Choroid plexus epithelial cell (primary cell): ENCODE measurements at regions not wholly inside any gene's neighbourhood (a gene's known extent, or its start where the extent isn't known, plus 50 kb on each side); places are given as distances from the start of the nearest gene placed in this dataset.

Experiments used
- DNase-seq: peaks from one replicate; pipeline ENCODE4 v3.0.0-alpha.2; 2010; ENCODE audit warnings: low read depth
- H3K4me3 ChIP-seq: 2 replicates; pipeline ENCODE4 v1.5.1; 2011; ENCODE audit warnings: low read depth, mild to moderate bottlenecking, control low read depth, low read length, moderate library complexity
- CTCF ChIP-seq: conservative IDR thresholded peaks from 2 replicates; pipeline ENCODE4 v1.5.1; 2011; ENCODE audit warnings: low read depth, mild to moderate bottlenecking, control low read depth, inconsistent platforms, low read length, moderate library complexity

GRCh38 chr10:62578301-62578700, 204.1 kb downstream of the ZNF365 start:
- no peak for TF ChIP-seq CTCF

GRCh38 chr10:62578916-62579315, 204.7 kb downstream of the ZNF365 start:
- TF ChIP-seq CTCF = no peak
- DNase-seq = no peak
- H3K4me3 ChIP-seq = no peak overlapping the region

More at GRCh38 chr10:62578301-62578700, 204.1 kb downstream of the ZNF365 start:
- no peak overlapping the region for H3K4me3 ChIP-seq
- DNase-seq = no peak

GRCh38 chr10:62580396-62580795, 206.2 kb downstream of the ZNF365 start:
- no peak for DNase-seq
- no peak for TF ChIP-seq CTCF
- no peak overlapping the region for H3K4me3 ChIP-seq

GRCh38 chr10:62581351-62581750, 207.2 kb downstream of the ZNF365 start:
- no peak for DNase-seq
- TF ChIP-seq CTCF = no peak
- no peak overlapping the region for H3K4me3 ChIP-seq

GRCh38 chr10:62582101-62582705, 208.0 kb downstream of the ZNF365 start:
- no peak overlapping the region for H3K4me3 ChIP-seq
- DNase-seq = peak; percentile 66
- TF ChIP-seq CTCF = no peak

GRCh38 chr10:62582804-62583208, 208.6 kb downstream of the ZNF365 start:
- TF ChIP-seq CTCF = no peak
- DNase-seq = peak; percentile 98
- no peak overlapping the region for H3K4me3 ChIP-seq

- no peak for TF ChIP-seq CTCF
- no peak overlapping the region for H3K4me3 ChIP-seq
- DNase-seq = peak; percentile 99
Observed at GRCh38 chr10:62583876-62584615, 209.9 kb downstream of the ZNF365 start.
